ENCODE measurements at regions not wholly inside any gene's neighbourhood (a gene's known extent, or its start where the extent isn't known, plus 50 kb on each side); places are given as distances from the start of the nearest gene placed in this dataset.

DNA sequence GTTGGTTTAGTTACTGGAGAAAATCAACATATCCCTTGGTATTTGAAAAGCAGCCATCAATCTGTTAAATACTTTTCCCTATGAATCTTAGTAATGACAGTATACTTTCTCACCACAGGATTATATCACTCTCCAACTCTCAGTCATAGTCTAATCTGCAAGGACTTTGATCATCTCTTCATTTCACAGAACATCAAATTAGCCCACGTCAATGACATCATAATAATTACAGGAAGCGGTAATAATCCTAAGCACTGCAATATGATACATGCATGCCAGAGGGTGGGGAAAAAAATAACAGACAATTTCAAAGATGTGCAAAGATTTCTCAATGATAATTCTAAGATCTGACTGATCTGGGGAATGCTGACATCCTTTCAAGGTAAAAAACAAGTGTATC lies 404.1 kb downstream of the GPM6A start:
- no peaks in the 10 kb centered on the region for H4K20me1 ChIP-seq (replicated peaks in 1 of 2; ENCODE audit: control insufficient read depth in 1 of 2, insufficient read depth in 2 of 2, low read length in 2 of 2)
- H3K4me1 ChIP-seq (replicated peaks in 1 of 4; ENCODE audit: control insufficient read depth in 3 of 4, insufficient read depth in 4 of 4, low read length in 3 of 4) = no peaks in the 10 kb centered on the region
- H3K4ac ChIP-seq (replicated peaks; ENCODE audit: insufficient read length, low read depth, low read length) = no peak overlapping the region

More for the DNA sequence above, 404.1 kb downstream of the GPM6A start:
- Histone ChIP-seq H4K91ac (replicated peaks; ENCODE audit: insufficient read length, low read length) (no peak overlapping the region), H2BK15ac (ENCODE audit: low read length) (no peak overlapping the region), H3K27me3 (replicated peaks in 1 of 4; ENCODE audit: control insufficient read depth in 3 of 4, extremely low read depth in 1 of 4, insufficient read depth in 3 of 4, low read length in 3 of 4) (no peaks in the 10 kb centered on the region), H3K9me3 (ENCODE audit: insufficient read depth in 2 of 2, low read depth in 1 of 2, low read length in 1 of 2) (no peaks in the 10 kb centered on the region), H2AK5ac (ENCODE audit: low read depth, low read length) (no peak overlapping the region), H3K4me2 (ENCODE audit: insufficient read depth in 1 of 2, low read depth in 2 of 2, low read length in 2 of 2) (no peak overlapping the region), H2BK5ac (ENCODE audit: low read depth, low read length) (no peak overlapping the region), H3K23ac (ENCODE audit: insufficient read length) (no peak overlapping the region), H3K9ac (replicated peaks in 1 of 4; ENCODE audit: extremely low read depth in 1 of 4, low read depth in 3 of 4, low read length in 3 of 4) (no peak overlapping the region), H2BK120ac (replicated peaks; ENCODE audit: low read depth, low read length) (no peak overlapping the region), H4K8ac (ENCODE audit: extremely low read depth, insufficient read depth, low read length) (no peak overlapping the region), H2BK20ac (ENCODE audit: low read length) (no peak overlapping the region), H3K4me3 (ENCODE audit: extremely low read depth in 1 of 4, insufficient read depth in 2 of 4, low read depth in 3 of 4, low read length in 4 of 4) (no peak overlapping the region), H3K14ac (ENCODE audit: insufficient read length) (no peak overlapping the region), H3K36me3 (ENCODE audit: control insufficient read depth in 2 of 4, insufficient read depth in 4 of 4, low read length in 3 of 4) (no peaks in the 10 kb centered on the region), H2AFZ (ENCODE audit: low read length) (no peak overlapping the region), H3K56ac (replicated peaks; ENCODE audit: insufficient read length, low read depth, low read length) (no peak overlapping the region), H3K23me2 (ENCODE audit: low read depth, low read length) (no peaks in the 10 kb centered on the region), H3K79me1 (ENCODE audit: low read depth, low read length) (no peaks in the 10 kb centered on the region), H3K79me2 (ENCODE audit: control insufficient read depth in 1 of 2, insufficient read depth in 2 of 2, low read length in 2 of 2) (no peaks in the 10 kb centered on the region), H2BK12ac (ENCODE audit: low read depth, low read length) (no peak overlapping the region), H3K27ac (ENCODE audit: low read depth, low read length) (no peak overlapping the region), H4K5ac (ENCODE audit: insufficient read length, low read depth, low read length) (no peak overlapping the region), H3K18ac (ENCODE audit: extremely low read depth, low read length) (no peak overlapping the region)
- WGBS, 2 experiments (ENCODE audit: extremely low coverage in 1 of 2, insufficient coverage in 1 of 2, insufficient read length in 1 of 2, insufficient replicate concordance in 2 of 2, low coverage in 1 of 2, low lambda C conversion rate in 2 of 2, missing lambda C conversion rate in 1 of 2) = 96% methylated on average over 2 of the region's 2 CpGs; no CpG with 5 or more reads in 1 of the 2 experiments
- POLR2A ChIA-PET (ENCODE audit: partially characterized antibody) = no interaction called here
- FAIRE-seq = no peak
- CTCF ChIA-PET (ENCODE audit: partially characterized antibody) = interaction anchor here (1.0 kb wide), 1 partner anchor 9 kb away, joined by 3 read pairs; no protein-coding TSS in a partner anchor
- TF ChIP-seq NRF1 (IDR thresholded peaks at IDR 0.05; ENCODE audit: low read depth, low read length) (no peak), TBP (IDR thresholded peaks at IDR 0.05; ENCODE audit: low read depth, low read length) (no peak), CREB1 (IDR thresholded peaks at IDR 0.05) (no peak), SP4 (IDR thresholded peaks at IDR 0.05; ENCODE audit: low read length) (no peak), SIX5 (IDR thresholded peaks at IDR 0.05; ENCODE audit: low read depth, low read length) (no peak), MAX (IDR thresholded peaks at IDR 0.05) (no peak), KDM5A (IDR thresholded peaks at IDR 0.05; ENCODE audit: low read length) (no peak), PHF8 (conservative IDR thresholded peaks at IDR 0.05; ENCODE audit: low read depth, low read length) (no peak)
- DNase-seq (ENCODE audit: low read depth in 1 of 2, low spot score in 2 of 2) = no peak

All from H1 (cell line).